ENCODE measurements at regions not wholly inside any gene's neighbourhood (a gene's known extent, or its start where the extent isn't known, plus 50 kb on each side); places are given as distances from the start of the nearest gene placed in this dataset.

- Histone ChIP-seq H3K27me3 (no peaks in the 10 kb centered on the region), H3K4me3 (ENCODE audit: low read depth, low read length) (no peak overlapping the region), H3K9me3 (no peaks in the 10 kb centered on the region), H3K4me1 (no peaks in the 10 kb centered on the region), H3K36me3 (no peaks in the 10 kb centered on the region)
- TF ChIP-seq CTCF (IDR thresholded peaks at IDR 0.05; ENCODE audit: low read depth, low read length): no peak
- no peak for DNase-seq
Observed at GRCh38 chr2:239574434-239575156, 173.8 kb upstream of the HDAC4 start.

- no peak overlapping the region for H3K4me3 ChIP-seq (ENCODE audit: low read depth, low read length)
- no peaks in the 10 kb centered on the region for H3K4me1 ChIP-seq
- no peaks in the 10 kb centered on the region for H3K27me3 ChIP-seq
- no peaks in the 10 kb centered on the region for H3K36me3 ChIP-seq
- H3K9me3 ChIP-seq: no peaks in the 10 kb centered on the region
- no peak for DNase-seq
- TF ChIP-seq CTCF (IDR thresholded peaks at IDR 0.05; ENCODE audit: low read depth, low read length): no peak
Observed at GRCh38 chr2:239574054-239574433, 173.2 kb upstream of the HDAC4 start.

GRCh38 chr2:239570971-239571520 is 170.2 kb upstream of the HDAC4 start:
- DNase-seq: no peak
- Histone ChIP-seq H3K4me3 (ENCODE audit: low read depth, low read length) (no peak overlapping the region), H3K4me1 (no peaks in the 10 kb centered on the region), H3K36me3 (no peaks in the 10 kb centered on the region), H3K9me3 (no peaks in the 10 kb centered on the region), H3K27me3 (peaks cover 5% of the 10 kb centered on the region; the same call in 1 of the 2 replicates)
- TF ChIP-seq CTCF (IDR thresholded peaks at IDR 0.05; ENCODE audit: low read depth, low read length): no peak

GRCh38 chr2:239570216-239570925 is 169.6 kb upstream of the HDAC4 start:
- Histone ChIP-seq H3K4me3 (ENCODE audit: low read depth, low read length) (no peak overlapping the region), H3K9me3 (no peaks in the 10 kb centered on the region), H3K36me3 (no peaks in the 10 kb centered on the region), H3K27me3 (peaks cover 5% of the 10 kb centered on the region; the same call in 1 of the 2 replicates), H3K4me1 (no peaks in the 10 kb centered on the region)
- no peak for TF ChIP-seq CTCF (IDR thresholded peaks at IDR 0.05; ENCODE audit: low read depth, low read length)
- no peak for DNase-seq

GRCh38 chr2:239569401-239570090 is 168.7 kb upstream of the HDAC4 start:
- TF ChIP-seq CTCF (IDR thresholded peaks at IDR 0.05; ENCODE audit: low read depth, low read length): no peak
- no peak for DNase-seq
- Histone ChIP-seq H3K9me3 (no peaks in the 10 kb centered on the region), H3K4me1 (no peaks in the 10 kb centered on the region), H3K4me3 (ENCODE audit: low read depth, low read length) (no peak overlapping the region), H3K27me3 (peaks cover 5% of the 10 kb centered on the region; the same call in 1 of the 2 replicates), H3K36me3 (no peaks in the 10 kb centered on the region)
